ENCODE measurements at regions not wholly inside any gene's neighbourhood (a gene's known extent, or its start where the extent isn't known, plus 50 kb on each side); places are given as distances from the start of the nearest gene placed in this dataset.

GRCh38 chr2:239727182-239727775 is 297.9 kb downstream of the NDUFA10 start:
- H3K9me3 Mint-ChIP-seq (ENCODE audit: unreplicated experiment), result no peaks in the 10 kb centered on the region
- H3K27me3 Mint-ChIP-seq (ENCODE audit: insufficient read depth, unreplicated experiment), result peaks cover 40% of the 10 kb centered on the region
- intact Hi-C loops (cut with micrococcal nuclease), result no loop called here
- no peaks in the 10 kb centered on the region for H3K4me1 Mint-ChIP-seq (ENCODE audit: insufficient read depth, unreplicated experiment)
- H3K4me3 Mint-ChIP-seq (ENCODE audit: unreplicated experiment), result no peak overlapping the region
- ChIA-PET POLR2A (no interaction called here), CTCF (interaction anchor here (0.6 kb wide), 1 partner anchor 196 kb away, joined by 3 read pairs; no protein-coding TSS in a partner anchor)
- H3K27ac Mint-ChIP-seq (ENCODE audit: low read depth, unreplicated experiment), result no peak overlapping the region
- no peak for TF ChIP-seq CTCF (IDR thresholded peaks at IDR 0.05; ENCODE audit: unreplicated experiment)
- BruUV-seq (replicated peaks), result no TSS peak
- DNase-seq (ENCODE audit: unreplicated experiment), result no peak
- H3K36me3 Mint-ChIP-seq (ENCODE audit: insufficient read depth, unreplicated experiment), result no peaks in the 10 kb centered on the region

GRCh38 chr2:239726631-239727181 is 298.4 kb downstream of the NDUFA10 start:
- no TSS peak for BruUV-seq (replicated peaks)
- CTCF ChIA-PET, result no interaction called here

GRCh38 chr2:239726091-239726591 is 299.0 kb downstream of the NDUFA10 start:
- CTCF ChIA-PET, result no interaction called here
- no peak for TF ChIP-seq CTCF (IDR thresholded peaks at IDR 0.05; ENCODE audit: unreplicated experiment)
- Mint-ChIP-seq H3K9me3 (ENCODE audit: unreplicated experiment) (no peaks in the 10 kb centered on the region), H3K27ac (ENCODE audit: low read depth, unreplicated experiment) (no peak overlapping the region), H3K4me1 (ENCODE audit: insufficient read depth, unreplicated experiment) (no peaks in the 10 kb centered on the region), H3K36me3 (ENCODE audit: insufficient read depth, unreplicated experiment) (no peaks in the 10 kb centered on the region), H3K27me3 (ENCODE audit: insufficient read depth, unreplicated experiment) (peaks cover 34% of the 10 kb centered on the region), H3K4me3 (ENCODE audit: unreplicated experiment) (no peak overlapping the region)
- no TSS peak for BruUV-seq (replicated peaks)
- intact Hi-C loops (cut with micrococcal nuclease), result no loop called here
- POLR2A ChIA-PET, result no interaction called here
- no peak for DNase-seq (ENCODE audit: unreplicated experiment)

More at GRCh38 chr2:239726631-239727181, 298.4 kb downstream of the NDUFA10 start:
- Mint-ChIP-seq H3K4me1 (ENCODE audit: insufficient read depth, unreplicated experiment) (no peaks in the 10 kb centered on the region), H3K4me3 (ENCODE audit: unreplicated experiment) (no peak overlapping the region), H3K36me3 (ENCODE audit: insufficient read depth, unreplicated experiment) (no peaks in the 10 kb centered on the region), H3K9me3 (ENCODE audit: unreplicated experiment) (no peaks in the 10 kb centered on the region), H3K27me3 (ENCODE audit: insufficient read depth, unreplicated experiment) (peaks cover 40% of the 10 kb centered on the region), H3K27ac (ENCODE audit: low read depth, unreplicated experiment) (no peak overlapping the region)
- no peak for DNase-seq (ENCODE audit: unreplicated experiment)
- POLR2A ChIA-PET, result no interaction called here
- TF ChIP-seq CTCF (IDR thresholded peaks at IDR 0.05; ENCODE audit: unreplicated experiment), result no peak
- intact Hi-C loops (cut with micrococcal nuclease), result no loop called here

GRCh38 chr2:239725551-239725890 is 299.6 kb downstream of the NDUFA10 start:
- CTCF ChIA-PET, result no interaction called here
- BruUV-seq (replicated peaks), result no TSS peak
- H3K36me3 Mint-ChIP-seq (ENCODE audit: insufficient read depth, unreplicated experiment), result no peaks in the 10 kb centered on the region
- DNase-seq (ENCODE audit: unreplicated experiment), result no peak
- no peak overlapping the region for H3K4me3 Mint-ChIP-seq (ENCODE audit: unreplicated experiment)
- H3K4me1 Mint-ChIP-seq (ENCODE audit: insufficient read depth, unreplicated experiment), result no peaks in the 10 kb centered on the region
- peaks cover 28% of the 10 kb centered on the region for H3K27me3 Mint-ChIP-seq (ENCODE audit: insufficient read depth, unreplicated experiment)
- no peaks in the 10 kb centered on the region for H3K9me3 Mint-ChIP-seq (ENCODE audit: unreplicated experiment)
- intact Hi-C loops (cut with micrococcal nuclease), result no loop called here
- TF ChIP-seq CTCF (IDR thresholded peaks at IDR 0.05; ENCODE audit: unreplicated experiment), result no peak
- POLR2A ChIA-PET, result no interaction called here
- no peak overlapping the region for H3K27ac Mint-ChIP-seq (ENCODE audit: low read depth, unreplicated experiment)

Measured in MCF 10A (cell line).